CD1c-positive myeloid dendritic cell (primary cell): ENCODE measurements at regions not wholly inside any gene's neighbourhood (a gene's known extent, or its start where the extent isn't known, plus 50 kb on each side); places are given as distances from the start of the nearest gene placed in this dataset.
"Not testable (repeated sequence)": the region's sequence is repeated elsewhere in the genome, so short reads cannot be mapped to it uniquely, and the experiment has no call there.

Source experiments
- DNase-seq: peaks from one replicate; pipeline ENCODE4 v3.0.0-alpha.2; 2016; ENCODE audit errors: extremely low spot score

DNA sequence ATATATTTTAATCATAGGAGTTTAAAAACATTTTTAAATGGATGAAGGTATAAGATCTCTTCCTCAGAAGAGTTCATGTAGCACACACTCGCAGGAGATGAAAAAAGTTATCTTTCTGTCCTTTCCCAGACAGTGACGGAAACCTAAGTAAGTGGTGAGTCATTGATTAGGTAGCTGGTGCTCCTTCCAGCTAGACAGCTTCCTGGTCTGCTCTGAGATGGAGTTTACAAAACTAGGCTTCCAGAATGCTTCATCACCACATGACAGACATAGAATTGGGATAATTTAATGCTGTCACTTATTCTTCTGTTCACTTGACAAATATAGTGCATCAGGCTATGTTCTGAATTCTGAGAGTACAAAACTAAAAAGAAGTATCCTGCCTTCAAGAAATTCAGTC lies 2393.0 kb upstream of the C9orf72 start:
- no peak for DNase-seq

DNA sequence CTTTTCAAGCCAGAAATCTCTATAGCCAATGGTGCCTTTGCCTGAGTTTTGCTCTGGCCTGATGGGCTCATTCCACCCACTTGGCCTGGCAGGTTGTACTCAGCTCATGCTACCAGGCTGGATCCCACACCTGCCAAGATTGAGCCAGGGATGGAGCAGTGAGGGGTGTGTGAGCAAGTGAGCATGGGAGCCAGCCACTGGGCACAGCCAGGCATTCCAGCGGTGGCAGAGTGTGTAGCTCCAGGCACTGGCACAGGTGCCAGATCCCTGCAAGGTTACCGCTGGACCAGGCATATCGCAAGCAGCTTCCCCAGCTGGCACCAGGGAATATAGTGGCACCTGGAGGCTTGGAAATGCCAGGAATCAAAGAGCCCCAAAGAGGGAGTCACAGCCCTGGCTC lies 2395.6 kb upstream of the C9orf72 start:
- no peak for DNase-seq

DNA sequence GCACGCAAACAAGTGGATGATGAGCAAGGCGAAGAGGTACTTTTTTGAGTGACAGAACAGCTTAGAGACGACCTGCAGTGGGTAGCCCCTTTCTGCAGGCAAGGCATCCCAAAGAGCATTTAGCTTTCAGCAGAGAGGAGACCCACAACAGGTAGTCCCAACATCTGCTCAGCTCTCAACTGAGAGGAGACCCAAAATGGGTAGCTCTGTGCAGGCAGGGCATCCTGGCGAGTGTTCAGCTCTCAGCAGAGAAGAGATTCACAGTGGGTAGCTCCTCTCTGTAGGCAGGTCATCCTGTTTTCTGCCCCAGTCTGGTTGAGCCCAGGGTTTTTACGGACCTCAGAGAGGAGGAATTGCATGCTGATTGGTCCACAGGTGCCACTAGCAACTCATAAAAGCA lies 2396.1 kb upstream of the C9orf72 start:
- no peak for DNase-seq

DNA sequence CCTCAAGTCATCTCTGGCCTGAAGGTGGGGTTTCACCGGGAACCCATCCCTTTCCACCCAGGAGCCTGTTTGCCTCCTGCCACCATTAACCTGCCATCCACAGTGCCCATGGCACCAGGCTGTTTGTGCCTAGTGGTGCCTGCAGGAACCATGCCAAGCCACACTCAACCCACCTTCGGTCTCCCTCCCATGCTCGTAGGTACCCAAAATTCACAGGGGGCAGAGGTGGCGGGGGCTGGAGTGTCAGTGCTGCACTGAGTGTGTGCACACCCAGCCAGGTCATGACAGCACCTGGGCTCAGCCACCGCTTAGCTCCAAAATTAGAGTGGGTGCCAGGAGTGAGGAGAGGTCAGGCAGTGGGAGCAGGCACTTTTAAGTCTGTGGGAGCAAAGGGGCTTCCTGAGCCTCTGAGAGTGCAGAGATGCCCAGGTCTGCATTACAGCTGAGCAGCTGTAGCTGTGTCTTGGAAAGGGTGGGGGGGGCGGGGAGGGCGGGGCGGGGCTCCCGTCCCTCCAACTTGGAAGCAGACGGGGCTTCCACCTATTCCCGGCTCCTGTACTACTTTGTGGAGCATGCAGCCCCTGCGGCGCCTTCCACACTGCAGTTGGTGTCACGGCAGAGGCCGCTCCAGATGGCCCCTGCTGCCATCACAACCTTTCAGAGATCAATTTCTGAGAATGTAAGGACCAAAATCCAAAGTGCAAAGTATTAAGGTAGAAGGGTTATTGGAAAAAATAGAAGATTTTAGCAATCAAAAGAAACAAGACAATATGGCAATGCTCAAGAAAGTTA lies 2396.8 kb upstream of the C9orf72 start:
- no peak for DNase-seq

DNA sequence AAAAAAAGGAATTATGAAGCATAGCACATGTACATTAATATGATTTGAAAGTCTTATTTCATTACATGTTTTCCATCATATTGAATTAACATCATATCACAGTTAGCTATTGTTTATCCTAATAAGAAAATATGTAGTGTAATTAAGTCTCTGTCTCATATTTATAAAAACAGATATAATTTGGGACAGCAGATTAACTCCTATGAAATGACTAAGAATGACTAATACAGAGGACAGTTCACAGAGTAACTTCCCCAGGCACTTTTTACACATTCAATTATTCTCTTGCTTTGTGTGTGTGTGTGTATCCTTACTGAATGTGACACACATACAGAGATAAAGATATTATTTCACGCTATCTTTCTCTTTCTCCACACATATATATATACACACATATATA lies 2400.9 kb upstream of the C9orf72 start:
- no peak for DNase-seq

DNA sequence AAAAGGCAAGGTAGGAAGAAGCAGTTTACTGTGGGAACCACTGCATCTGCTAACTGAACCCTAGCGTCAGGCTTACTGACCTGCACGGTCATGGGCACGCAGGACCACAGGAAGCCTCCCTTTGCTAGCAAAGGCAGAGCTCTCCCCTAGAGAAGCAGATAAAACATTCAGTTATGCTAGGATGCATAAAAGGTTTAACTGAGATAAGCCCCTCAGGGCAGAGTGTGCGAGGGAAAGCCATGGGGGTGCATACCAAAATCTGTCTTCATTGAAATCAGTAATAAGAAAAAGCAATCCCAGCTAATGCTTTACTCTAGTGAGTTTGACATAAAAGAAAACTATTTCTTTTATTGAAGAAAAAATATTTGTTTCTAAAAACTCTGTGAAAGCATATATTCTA lies 2403.7 kb upstream of the C9orf72 start:
- no peak for DNase-seq

DNA sequence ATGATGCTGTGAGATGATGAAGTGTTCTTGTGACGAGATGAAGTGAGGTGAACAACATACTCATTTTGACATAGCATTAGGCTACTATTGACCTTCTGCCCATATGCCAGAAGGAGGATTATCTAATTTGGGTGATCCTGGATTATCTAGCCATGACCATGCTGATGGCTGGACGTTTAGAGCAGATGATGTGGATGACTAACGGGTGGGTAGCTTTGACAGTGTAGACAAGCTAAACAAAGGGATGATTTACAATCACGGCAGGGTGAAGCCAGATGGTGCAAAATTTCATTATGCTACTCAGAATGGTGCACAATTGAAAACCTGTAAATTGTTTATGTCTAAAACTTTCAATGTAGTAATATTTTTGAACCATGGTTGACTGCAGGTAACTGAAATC lies 2403.4 kb upstream of the ACO1 start:
- DNase-seq = no peak

DNA sequence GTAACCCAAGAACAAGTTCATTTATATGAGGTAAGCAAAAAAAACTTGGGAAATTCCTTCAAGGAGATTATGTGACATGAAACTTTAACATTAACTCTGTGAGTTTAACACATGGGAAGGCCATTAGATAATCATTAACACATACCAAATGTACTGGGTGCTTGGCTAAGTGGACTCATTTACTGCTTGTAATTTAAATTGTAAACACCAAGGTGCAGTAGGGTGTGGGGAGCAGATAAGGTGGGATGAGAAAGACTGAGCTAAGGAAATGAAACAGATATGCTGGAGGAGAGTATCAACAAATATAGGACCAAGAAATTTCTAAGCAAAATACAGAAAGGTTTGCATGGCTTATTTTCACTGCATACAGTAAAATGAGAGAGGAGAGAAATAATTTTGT lies 2384.8 kb upstream of the ACO1 start:
- DNase-seq = no peak

DNA sequence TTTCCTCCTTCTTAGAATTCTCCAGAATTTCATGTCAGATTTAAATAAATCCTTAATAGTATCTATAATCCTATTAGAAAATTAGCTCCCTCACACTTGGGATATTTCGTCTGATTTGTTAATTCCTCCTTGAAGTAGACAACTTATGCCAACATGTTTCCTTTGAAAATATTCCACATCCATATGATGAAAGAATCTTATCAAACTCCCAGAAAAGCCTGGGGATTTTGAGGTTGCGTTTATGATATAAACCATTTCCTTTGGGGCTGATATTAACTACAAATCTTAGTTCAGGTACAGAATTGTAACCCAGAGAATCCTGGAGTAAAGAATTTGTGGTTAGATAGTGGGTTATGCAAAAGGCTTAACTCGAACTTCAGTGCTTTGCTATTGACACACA lies 2373.8 kb upstream of the ACO1 start:
- no peak for DNase-seq

DNA sequence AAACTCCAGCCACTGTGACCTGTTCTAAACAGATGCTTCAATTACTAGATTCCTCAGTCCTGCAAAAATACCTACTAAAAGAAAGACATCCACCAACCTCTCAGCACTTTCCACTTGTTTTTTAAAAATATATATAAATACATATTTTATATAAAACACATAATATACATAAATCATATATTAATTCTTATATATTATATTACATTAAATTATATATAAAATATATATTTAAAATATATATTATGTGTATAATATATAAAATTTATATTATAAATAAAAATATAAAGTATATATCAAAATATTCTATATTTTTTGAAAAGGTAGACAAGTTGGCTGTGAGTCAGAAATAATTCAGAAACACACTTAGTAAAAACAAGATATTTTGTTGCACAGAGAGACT lies 2371.8 kb upstream of the ACO1 start:
- DNase-seq = no peak

DNA sequence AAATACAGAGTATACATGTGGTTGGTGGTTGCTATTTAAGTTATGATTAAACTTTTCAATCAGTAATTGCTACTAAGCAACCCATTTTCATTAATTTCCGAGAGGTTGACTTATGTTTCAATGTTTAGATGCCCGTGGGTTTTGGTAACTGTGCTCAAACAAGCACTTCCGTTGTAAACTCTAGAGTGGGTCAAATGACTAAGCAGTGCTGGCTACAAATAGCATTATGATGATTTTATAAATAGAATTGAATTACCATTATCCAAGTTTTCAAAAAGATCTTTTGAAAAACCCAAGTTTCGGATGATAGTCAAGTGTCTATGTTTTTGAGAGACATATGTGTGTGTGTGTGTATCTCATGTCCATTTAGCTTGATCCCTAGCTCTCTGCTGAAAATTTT lies 2369.4 kb upstream of the ACO1 start:
- DNase-seq = no peak

DNA sequence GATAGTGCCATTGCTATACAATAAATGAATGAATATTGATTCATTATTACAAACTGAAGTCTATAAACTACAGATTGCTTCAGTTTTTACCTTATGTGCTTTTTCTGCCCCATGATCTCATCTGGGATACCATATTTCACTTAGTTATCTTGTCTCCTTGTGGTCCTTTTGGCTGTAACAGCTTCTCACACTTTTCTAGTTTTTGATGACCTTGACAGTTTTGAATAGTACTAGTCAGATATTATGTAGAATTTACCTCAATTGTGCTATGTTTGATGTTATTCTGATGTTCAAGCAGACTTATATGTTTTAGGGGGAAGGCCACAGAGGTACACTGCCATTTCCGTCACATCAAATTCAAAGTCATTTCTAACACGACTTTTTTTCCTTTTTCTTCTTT lies 2364.3 kb upstream of the ACO1 start:
- DNase-seq = no peak

DNA sequence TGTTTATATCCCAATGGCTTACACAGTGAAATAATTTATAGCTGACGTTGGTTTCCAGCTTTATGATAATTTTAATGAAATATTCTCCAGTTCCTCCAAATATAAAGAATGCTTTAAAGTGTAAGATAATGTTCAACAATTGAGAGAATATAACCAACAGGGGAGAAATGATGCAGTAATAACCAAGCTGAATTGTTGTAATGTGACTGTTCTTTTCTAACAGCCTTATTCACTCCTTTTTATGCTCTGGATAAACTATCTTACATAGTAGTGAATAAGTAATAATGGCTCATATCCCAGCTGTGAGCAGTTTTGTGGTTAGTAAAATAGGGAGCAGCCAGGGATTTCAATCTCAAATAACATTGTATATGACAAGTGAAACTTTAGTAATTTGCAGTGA lies 2348.7 kb upstream of the ACO1 start:
- no peak for DNase-seq

DNA sequence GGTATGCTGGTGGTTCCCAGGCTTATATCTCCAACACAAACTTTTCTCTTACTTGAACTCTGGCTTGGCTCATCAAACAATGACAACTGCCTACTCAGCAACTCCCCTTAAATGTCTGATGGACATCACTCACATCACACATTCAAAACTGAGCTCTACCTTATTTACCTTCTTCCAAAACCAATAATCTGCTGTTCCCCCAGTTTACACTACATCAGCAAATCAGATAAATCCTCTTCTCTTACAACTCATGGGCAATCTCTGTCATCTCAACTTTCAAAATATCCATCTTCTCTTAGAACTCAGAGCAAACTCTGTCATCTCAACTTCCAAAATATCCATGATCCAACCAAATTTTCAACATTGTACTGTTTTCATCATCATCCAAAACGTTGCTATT lies 2347.9 kb upstream of the ACO1 start:
- no peak for DNase-seq

DNA sequence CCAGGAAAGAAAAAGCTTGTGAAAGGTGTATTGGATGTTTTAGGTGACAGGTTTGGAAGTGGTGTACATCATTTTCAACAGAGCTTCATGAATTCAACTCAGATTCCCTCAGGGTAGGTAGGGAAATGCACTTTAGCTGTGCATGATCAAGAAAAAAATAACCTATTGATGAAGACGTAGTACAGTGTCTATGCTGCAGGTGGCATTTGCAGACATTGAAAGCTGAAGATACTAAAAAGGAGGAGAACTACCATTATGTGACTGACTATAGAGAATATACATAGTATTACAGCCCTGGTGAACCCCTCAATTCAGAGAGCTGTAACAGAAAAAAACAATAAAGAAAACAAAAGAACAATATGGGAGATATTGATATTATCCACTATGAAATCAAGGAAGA lies 2344.7 kb upstream of the ACO1 start:
- no peak for DNase-seq

DNA sequence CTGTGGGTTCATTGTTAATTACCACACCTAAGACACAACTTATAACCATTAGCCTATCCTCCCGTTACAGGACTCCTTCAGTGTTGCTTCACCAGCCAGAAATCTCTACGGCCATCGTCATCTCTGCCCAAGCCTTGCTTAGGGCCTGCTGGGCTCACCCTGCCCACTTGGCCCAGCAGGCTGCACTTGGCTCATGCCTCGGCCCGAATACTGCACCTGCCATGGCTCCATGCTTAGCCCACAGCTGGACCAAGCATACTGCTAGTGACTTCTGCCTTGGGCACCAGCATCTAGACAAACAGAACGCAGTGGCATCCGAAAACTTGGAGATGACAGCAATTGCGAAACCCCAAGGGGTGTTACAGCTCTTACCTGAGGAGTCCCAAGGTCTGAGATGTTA lies 2336.0 kb upstream of the ACO1 start:
- no peak for DNase-seq

DNA sequence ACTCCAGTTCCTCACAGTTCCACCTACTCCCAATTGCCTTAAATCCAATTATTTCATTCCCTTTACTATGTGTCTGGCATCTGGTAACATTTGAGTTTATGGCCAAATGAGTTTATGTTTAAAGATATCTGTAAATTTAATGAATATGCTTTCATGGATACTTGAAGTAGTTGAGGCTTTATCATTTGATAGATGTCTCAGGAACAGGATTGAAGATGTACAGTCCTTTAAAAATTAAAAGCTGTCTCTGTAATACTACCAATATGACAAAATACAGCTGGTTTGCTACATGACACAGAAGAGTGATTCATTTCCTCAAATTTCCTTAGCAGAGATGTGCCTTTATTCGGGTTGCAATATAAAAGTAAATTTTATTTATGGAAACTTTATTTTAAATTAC lies 2326.0 kb upstream of the ACO1 start:
- DNase-seq = no peak

DNA sequence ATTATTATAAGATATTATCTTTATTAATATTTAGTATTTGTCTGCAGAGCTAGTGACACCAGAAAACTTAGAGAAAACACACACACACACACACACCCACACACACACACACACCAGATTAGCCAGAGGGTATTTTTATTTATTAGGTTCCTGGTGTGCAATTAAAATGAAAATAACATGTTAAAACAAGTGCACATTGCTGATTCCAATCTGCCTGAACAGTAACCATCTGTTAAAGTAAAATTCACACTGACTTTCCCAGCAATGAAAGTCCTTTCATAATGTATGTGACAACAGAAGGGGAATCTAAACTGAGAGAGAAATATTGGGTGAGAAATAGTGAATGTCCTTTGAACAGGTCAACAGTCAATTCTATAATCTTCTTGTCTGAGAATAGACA lies 2323.5 kb upstream of the ACO1 start:
- DNase-seq = no peak

DNA sequence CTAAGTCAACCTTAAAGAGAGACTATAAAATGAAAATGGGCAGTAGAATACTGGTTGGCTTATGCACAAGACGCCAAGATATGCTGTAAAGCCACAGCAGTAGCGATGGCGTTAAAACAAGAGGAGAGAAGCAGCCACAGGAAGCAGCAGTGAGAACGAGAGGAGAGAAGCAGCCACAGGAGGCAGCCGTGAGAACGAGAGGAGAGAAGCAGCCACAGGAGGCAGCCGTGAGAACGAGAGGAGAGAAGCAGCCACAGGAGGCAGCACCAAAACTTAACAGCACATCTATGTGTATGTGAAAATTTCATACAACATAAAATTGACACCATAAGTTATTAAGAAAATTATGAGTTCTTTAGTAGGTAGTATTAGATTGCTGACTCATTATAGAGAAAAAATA lies 2318.6 kb upstream of the ACO1 start:
- DNase-seq = no peak

DNA sequence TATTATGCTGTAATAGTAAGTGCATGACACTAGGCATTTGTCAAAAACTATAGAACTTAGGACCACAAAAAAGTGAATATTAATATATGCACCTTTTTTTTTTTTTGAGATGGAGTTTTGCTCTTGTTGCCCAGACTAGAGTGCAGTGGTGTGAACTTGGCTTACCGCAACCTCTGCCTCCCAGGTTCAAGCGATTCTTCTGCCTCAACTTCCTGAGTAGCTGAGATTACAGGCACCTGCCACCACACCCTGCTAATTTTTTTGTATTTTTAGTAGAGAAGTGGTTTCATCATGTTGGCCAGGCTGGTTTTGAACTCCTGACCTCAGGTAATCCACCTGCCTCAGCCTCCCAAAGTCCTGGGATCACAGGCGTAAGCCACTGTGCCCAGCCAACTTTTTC lies 2315.2 kb upstream of the ACO1 start:
- DNase-seq = not testable (repeated sequence)

DNA sequence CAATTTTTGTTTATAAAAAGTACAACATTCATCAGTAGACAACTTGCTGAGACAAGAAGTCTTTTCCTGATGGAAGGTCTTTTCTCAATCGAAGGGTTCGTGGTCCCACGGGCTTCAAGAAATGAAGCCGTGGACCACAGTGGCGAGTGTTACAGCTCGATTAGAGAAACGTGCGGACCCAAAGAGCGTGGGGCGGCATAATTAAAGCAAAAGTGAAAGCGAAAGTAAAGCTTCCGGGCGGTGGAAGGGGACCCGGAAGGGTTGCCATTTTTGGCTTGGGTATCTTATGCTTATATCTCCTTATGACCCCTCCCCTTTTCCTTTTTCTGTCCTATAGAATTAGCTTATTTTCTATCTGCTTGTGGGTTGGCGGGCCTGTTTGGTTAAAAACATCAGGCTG lies 2309.4 kb upstream of the ACO1 start:
- DNase-seq = no peak

DNA sequence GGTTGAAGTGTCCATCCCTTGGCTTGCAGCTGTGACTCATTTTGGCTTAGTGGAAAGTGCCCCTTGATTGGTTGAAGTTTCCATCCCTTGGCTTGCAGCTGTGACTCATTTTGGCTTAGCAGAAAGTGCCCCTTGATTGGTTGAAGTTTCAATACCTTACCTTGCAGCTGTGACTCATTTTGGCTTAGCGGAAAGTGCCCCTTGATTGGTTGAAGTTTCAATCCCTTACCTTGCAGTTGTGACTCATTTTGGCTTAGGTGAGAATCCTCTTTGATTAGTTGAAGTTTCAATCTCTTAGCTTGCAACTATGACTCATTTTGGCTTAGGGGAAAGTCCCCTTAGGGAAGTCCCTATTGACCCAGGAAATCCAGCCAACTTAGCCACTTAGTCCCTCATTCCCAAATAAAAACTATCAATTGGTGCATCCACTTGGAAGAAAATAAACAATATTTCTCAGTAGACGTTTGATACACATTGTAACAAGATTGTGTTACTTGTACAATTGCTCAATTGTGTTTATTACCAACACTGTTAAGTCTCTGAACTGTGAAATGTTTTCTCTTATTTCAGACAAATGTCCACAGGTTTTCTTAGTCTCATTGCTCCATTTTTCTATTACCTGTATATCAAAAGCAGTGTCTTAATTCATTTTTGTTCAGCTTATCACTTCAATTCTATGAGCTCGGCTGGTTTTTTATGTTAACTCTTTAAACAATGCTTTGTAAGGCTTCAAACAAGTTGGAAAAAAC lies 2308.8 kb upstream of the ACO1 start:
- DNase-seq = no peak

DNA sequence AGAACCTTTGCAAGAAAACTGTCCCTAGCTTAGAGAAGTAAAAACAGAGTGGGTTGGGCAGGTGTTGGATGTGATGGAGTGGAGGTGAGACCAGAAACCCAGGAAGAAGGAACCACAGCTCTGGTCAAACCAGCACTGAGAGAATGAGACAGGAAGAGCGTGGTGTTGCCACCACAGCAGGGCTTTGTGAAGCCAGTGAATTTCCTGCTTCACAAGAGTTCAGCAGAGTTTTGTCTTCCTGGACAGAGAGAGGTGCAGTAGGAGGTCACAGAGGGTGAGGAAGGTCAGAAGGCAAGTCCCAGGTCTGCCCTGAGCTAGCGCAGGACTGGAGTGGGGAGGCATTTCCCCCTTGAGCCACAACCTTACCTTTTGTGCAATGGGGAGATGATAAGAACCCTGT lies 2306.2 kb upstream of the ACO1 start:
- DNase-seq = no peak

DNA sequence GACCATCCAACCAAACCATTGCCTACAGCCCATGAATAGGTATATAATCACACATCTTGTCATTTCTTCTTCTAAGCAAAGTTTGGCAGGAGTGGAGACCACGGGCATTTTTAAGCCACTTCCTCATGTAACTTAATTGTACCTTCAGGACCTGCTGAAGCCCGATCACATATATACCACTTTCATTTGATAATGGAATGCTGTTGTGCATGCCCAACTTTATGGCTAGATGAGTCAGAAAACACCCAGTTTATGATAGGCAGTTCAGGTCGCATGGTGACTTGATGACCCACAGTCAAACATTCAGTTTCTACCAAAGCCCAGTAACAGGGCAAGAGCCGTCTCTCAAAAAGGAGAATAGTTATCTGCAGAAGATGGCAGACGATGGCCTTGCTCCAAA lies 2295.0 kb upstream of the ACO1 start:
- no peak for DNase-seq
